Endothelial cell of umbilical vein (primary cell): ENCODE measurements at regions not wholly inside any gene's neighbourhood (a gene's known extent, or its start where the extent isn't known, plus 50 kb on each side); places are given as distances from the start of the nearest gene placed in this dataset.

ENCODE experiments used
- BruUV-seq: library from RNA; stranded (reverse); fragments of 400-500 nt; replicated peaks from 2 replicates; lab custom pipeline; 2021; lab: Mats Ljungman, UMichigan
- CTCF ChIA-PET: fragments of 300-600, 350-600 bp; sonication (Branson Sonifier 250); formaldehyde crosslinking; loops from one replicate; lab custom pipeline; 2021; ENCODE audit warnings: antibody characterized with exemption, inconsistent platforms; lab: Charles Lee
- POLR2A ChIA-PET: fragments of 300-600, 350-600 bp; sonication (Branson Sonifier 250); formaldehyde crosslinking; loops from one replicate; lab custom pipeline; 2021; ENCODE audit warnings: antibody characterized with exemption, inconsistent platforms; lab: Charles Lee
- DNase-seq: peaks from one replicate; pipeline ENCODE4 v3.0.0-alpha.2; 2011; ENCODE audit warnings: low read depth, low spot score
- FAIRE-seq: peaks from 2 replicates; lab custom pipeline; 2011; peaks lifted over from hg19 to GRCh38; lab: Jason Lieb, UNC
- H2AFZ ChIP-seq: 2 replicates; pipeline ENCODE4 v1.6.0; 2012; ENCODE audit warnings: low read depth, low read length, control low read depth, inconsistent platforms
- H3K27ac ChIP-seq: 2 replicates; pipeline ENCODE4 v1.5.1; 2011; ENCODE audit warnings: low read depth, mild to moderate bottlenecking, control low read depth, low read length, moderate library complexity; ENCODE audit not compliant: insufficient read depth
- H3K27me3 ChIP-seq, 2 experiments: 2 replicates each; pipeline versions ENCODE4 v1.6.0 to v1.6.1; 2011; ENCODE audit warnings: low read length in 2 of 2, mixed read lengths in 1 of 2; ENCODE audit not compliant: control insufficient read depth in 2 of 2, insufficient read depth in 2 of 2
- H3K36me3 ChIP-seq, 2 experiments: 2 replicates in 1 of 2; 3 replicates in 1 of 2; pipeline ENCODE4 v1.5.1; 2011; ENCODE audit warnings: low read length in 2 of 2, mild to moderate bottlenecking in 1 of 2, moderate library complexity in 1 of 2; ENCODE audit not compliant: control insufficient read depth in 2 of 2, insufficient read depth in 2 of 2; ENCODE audit errors: extremely low read depth in 1 of 2
- H3K4me1 ChIP-seq: 3 replicates; pipeline ENCODE4 v1.5.1; 2011; ENCODE audit warnings: mild to moderate bottlenecking, low read length; ENCODE audit not compliant: control insufficient read depth, insufficient read depth; ENCODE audit errors: extremely low read depth
- H3K4me2 ChIP-seq: 2 replicates; pipeline ENCODE4 v1.6.1; 2011; ENCODE audit warnings: low read length, control low read depth, mixed read lengths; ENCODE audit not compliant: insufficient read depth
- H3K4me3 ChIP-seq, 3 experiments: fragments of 200-600 bp in 1 of 3; sonication (generic), shearing (Covaris generic) in 1 of 3; replicated peaks in 1 of 3; 2 replicates each; pipeline ENCODE4 v1.5.1; 2011 to 2016; ENCODE audit warnings: control low read depth in 3 of 3, low read length in 3 of 3, mild to moderate bottlenecking in 2 of 3, inconsistent platforms in 1 of 3, low read depth in 1 of 3, moderate library complexity in 1 of 3; ENCODE audit not compliant: insufficient read depth in 1 of 3
- H3K79me2 ChIP-seq: 2 replicates; pipeline ENCODE4 v1.6.0; 2012; ENCODE audit warnings: low read length, inconsistent platforms; ENCODE audit not compliant: control insufficient read depth, insufficient read depth
- H3K9ac ChIP-seq: replicated peaks from 2 replicates; pipeline ENCODE3; 2011; ENCODE audit warnings: low read length, control low read depth; ENCODE audit not compliant: insufficient read depth; ENCODE audit errors: extremely low read depth
- H3K9me1 ChIP-seq: replicated peaks from 3 replicates; pipeline ENCODE4 v1.6.0; 2011; ENCODE audit warnings: mild to moderate bottlenecking, low read length; ENCODE audit not compliant: control insufficient read depth, insufficient read depth; ENCODE audit errors: extremely low read depth
- H3K9me3 ChIP-seq: replicated peaks from 2 replicates; pipeline ENCODE4 v1.5.1; 2012; ENCODE audit warnings: low read length, inconsistent platforms; ENCODE audit not compliant: control insufficient read depth, insufficient read depth
- H4K20me1 ChIP-seq: replicated peaks from 2 replicates; pipeline ENCODE3; 2011; ENCODE audit warnings: mild to moderate bottlenecking, low read length; ENCODE audit not compliant: control insufficient read depth, insufficient read depth; ENCODE audit errors: extremely low read depth
- CTCF ChIP-seq, 2 donors: IDR thresholded peaks; 1 replicate in 1 of 2; 2 replicates in 1 of 2; pipeline ENCODE4 v1.5.1; 2011; ENCODE audit warnings: low read length in 2 of 2, mild to moderate bottlenecking in 2 of 2, moderate library complexity in 2 of 2, control low read depth in 1 of 2, inconsistent platforms in 1 of 2, low read depth in 1 of 2; ENCODE audit not compliant: insufficient read depth in 1 of 2; ENCODE audit errors: extremely low read depth in 1 of 2
- EZH2 ChIP-seq: IDR thresholded peaks from 2 replicates; pipeline ENCODE4 v1.6.1; 2012; ENCODE audit warnings: borderline replicate concordance, low read depth, mild to moderate bottlenecking, moderate library complexity, low read length, inconsistent platforms; ENCODE audit not compliant: severe bottlenecking
- FOS ChIP-seq: IDR thresholded peaks from 2 replicates; pipeline ENCODE4 v1.6.1; 2011; ENCODE audit warnings: mild to moderate bottlenecking, low read length, moderate library complexity, borderline replicate concordance; ENCODE audit not compliant: insufficient read depth
- GATA2 ChIP-seq: IDR thresholded peaks from 2 replicates; pipeline ENCODE4 v1.7.0; 2011; ENCODE audit warnings: low read depth, mild to moderate bottlenecking, moderate library complexity, mixed read lengths, low read length; ENCODE audit not compliant: insufficient read length, insufficient read depth
- MAX ChIP-seq: IDR thresholded peaks from 2 replicates; pipeline ENCODE4 v1.6.1; 2011; ENCODE audit not compliant: insufficient read depth, insufficient read length
- POLR2AphosphoS5 ChIP-seq: IDR thresholded peaks from 2 replicates; pipeline ENCODE4 v1.6.1; 2012; ENCODE audit warnings: low read depth, mild to moderate bottlenecking, control low read depth, low read length, moderate library complexity; ENCODE audit not compliant: insufficient read depth
- dilution Hi-C: fragments of 300-500 bp; cut with MboI; formaldehyde crosslinking; loops from one replicate; pipeline ENCODE4 v1.15.0; 2019; ENCODE audit warnings: low sequenced_read_pairs; ENCODE audit not compliant: extremely low pct_ligation_motif_present
- intact Hi-C: fragments of 100-400 bp; cut with micrococcal nuclease; formaldehyde crosslinking; loops from one replicate; pipeline ENCODE4 v1.10.0; 2022

- no peaks in the 10 kb centered on the region for H3K36me3 ChIP-seq
- H3K27ac ChIP-seq = no peak overlapping the region
- BruUV-seq = no TSS peak
- ChIA-PET POLR2A (no interaction called here), CTCF (interaction anchor here (1.7 kb wide), 1 partner anchor 32 kb away, joined by 3 read pairs; no protein-coding TSS in a partner anchor)
- no peaks in the 10 kb centered on the region for H3K9me1 ChIP-seq
- DNase-seq (no peak), FAIRE-seq (no peak)
- peaks cover 12% of the 10 kb centered on the region for H3K9me3 ChIP-seq
- H4K20me1 ChIP-seq = no peaks in the 10 kb centered on the region
- no peaks in the 10 kb centered on the region for H3K4me1 ChIP-seq
- H3K4me2 ChIP-seq = no peak overlapping the region
- H3K9ac ChIP-seq = no peak overlapping the region
- no peaks in the 10 kb centered on the region for H3K27me3 ChIP-seq
- no peak for TF ChIP-seq GATA2
- no peak for TF ChIP-seq FOS
- no peak for TF ChIP-seq CTCF (IDR thresholded peaks at IDR 0.05; ENCODE audit: extremely low read depth in 1 of 2, insufficient read depth in 1 of 2, low read depth in 1 of 2, low read length in 2 of 2)
- TF ChIP-seq MAX = no peak
- TF ChIP-seq EZH2 = no peak
- TF ChIP-seq POLR2AphosphoS5 = no peak
- dilution Hi-C loops = no loop called here
- no peaks in the 10 kb centered on the region for H3K79me2 ChIP-seq
- H3K4me3 ChIP-seq = no peak overlapping the region
- no peak overlapping the region for H2AFZ ChIP-seq
- intact Hi-C loops = no loop called here
Measured at GRCh38 chr18:77967071-77967470, 717.4 kb downstream of the GALR1 start.
